Suprapubic skin (tissue), 4 donors: ENCODE measurements at regions not wholly inside any gene's neighbourhood (a gene's known extent, or its start where the extent isn't known, plus 50 kb on each side); places are given as distances from the start of the nearest gene placed in this dataset.

ENCODE experiments used
- DNase-seq, 2 donors: peaks; one replicate each; pipeline ENCODE4 v3.0.0-alpha.2; 2019; ENCODE audit warnings: low spot score in 2 of 2
- H3K27ac ChIP-seq: fragments of 200-600 bp; sonication (generic); one replicate; pipeline ENCODE4 v1.5.1; 2019
- H3K27me3 ChIP-seq: fragments of 200-600 bp; sonication (generic); one replicate; pipeline ENCODE4 v1.5.1; 2019
- H3K36me3 ChIP-seq: fragments of 200-600 bp; sonication (generic); one replicate; pipeline ENCODE4 v1.5.1; 2019
- H3K4me1 ChIP-seq: fragments of 200-600 bp; sonication (generic); one replicate; pipeline ENCODE4 v1.5.1; 2019
- H3K4me3 ChIP-seq: fragments of 200-600 bp; sonication (generic); one replicate; pipeline ENCODE4 v1.5.1; 2019; ENCODE audit warnings: mild to moderate bottlenecking
- H3K9me3 ChIP-seq: fragments of 200-600 bp; sonication (generic); one replicate; pipeline ENCODE4 v1.5.1; 2019
- EP300 ChIP-seq: sonication (generic); formaldehyde crosslinking; IDR thresholded peaks from one replicate; pipeline ENCODE4 v1.6.1; 2017; ENCODE audit warnings: antibody characterized with exemption
- POLR2A ChIP-seq, 2 donors: fragments of 450-650 bp; IDR thresholded peaks; one replicate each; pipeline ENCODE4 v1.6.1; 2017; ENCODE audit warnings: antibody characterized with exemption in 2 of 2, mild to moderate bottlenecking in 2 of 2, moderate library complexity in 2 of 2
- POLR2AphosphoS5 ChIP-seq, 3 donors: sonication (generic); formaldehyde crosslinking; IDR thresholded peaks; one replicate each; pipeline ENCODE4 v1.6.1; 2017; ENCODE audit warnings: antibody characterized with exemption in 3 of 3
- WGBS: methylation state at CpG from one replicate; pipeline ENCODE4 v1.1.5; 2018; 5-methylcytosine and 5-hydroxymethylcytosine counted together
- TF ChIP-seq, protein P1 (sequence below), 2 donors: fragments of 200-600 bp in 1 of 2; fragments of 450-650 bp in 1 of 2; sonication (generic) in 1 of 2; IDR thresholded peaks; one replicate each; pipeline ENCODE4 v1.5.1; 2016 to 2019; ENCODE audit warnings: antibody characterized with exemption in 2 of 2, mild to moderate bottlenecking in 1 of 2, moderate library complexity in 1 of 2

DNA sequence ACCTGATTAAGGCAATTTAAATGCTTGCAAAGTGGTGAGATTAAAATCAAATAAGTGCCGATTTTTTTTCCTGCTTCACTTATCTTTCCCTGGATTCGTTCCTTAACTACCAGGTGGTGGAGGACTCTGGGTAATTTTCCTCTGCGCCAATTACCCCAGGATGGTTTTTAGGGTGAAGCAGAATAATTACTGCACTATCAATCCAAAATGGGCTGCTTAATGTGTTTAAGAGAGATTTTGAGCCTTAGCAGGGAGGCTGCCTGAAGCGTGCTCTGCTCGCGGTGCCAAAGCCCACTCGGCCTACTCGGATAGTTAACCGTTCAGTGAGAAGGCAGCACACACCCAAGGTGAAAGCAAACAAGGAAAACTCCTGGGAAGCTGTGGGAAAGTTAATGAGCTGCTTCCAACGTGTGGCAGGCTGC lies 274.9 kb upstream of the LMO3 start:
- Histone ChIP-seq H3K4me1 (peaks cover 2% of the 10 kb centered on the region), H3K9me3 (no peaks in the 10 kb centered on the region), H3K4me3 (no peak overlapping the region), H3K36me3 (no peaks in the 10 kb centered on the region), H3K27me3 (no peaks in the 10 kb centered on the region), H3K27ac (no peak overlapping the region)
- WGBS = 38% methylated on average over 10 of the region's 10 CpGs
- no peak for DNase-seq
- TF ChIP-seq EP300 (no peak), POLR2A (IDR thresholded peaks at IDR 0.05) (no peak), POLR2AphosphoS5 (IDR thresholded peaks at IDR 0.05) (no peak)
- TF ChIP-seq, protein P1, sequence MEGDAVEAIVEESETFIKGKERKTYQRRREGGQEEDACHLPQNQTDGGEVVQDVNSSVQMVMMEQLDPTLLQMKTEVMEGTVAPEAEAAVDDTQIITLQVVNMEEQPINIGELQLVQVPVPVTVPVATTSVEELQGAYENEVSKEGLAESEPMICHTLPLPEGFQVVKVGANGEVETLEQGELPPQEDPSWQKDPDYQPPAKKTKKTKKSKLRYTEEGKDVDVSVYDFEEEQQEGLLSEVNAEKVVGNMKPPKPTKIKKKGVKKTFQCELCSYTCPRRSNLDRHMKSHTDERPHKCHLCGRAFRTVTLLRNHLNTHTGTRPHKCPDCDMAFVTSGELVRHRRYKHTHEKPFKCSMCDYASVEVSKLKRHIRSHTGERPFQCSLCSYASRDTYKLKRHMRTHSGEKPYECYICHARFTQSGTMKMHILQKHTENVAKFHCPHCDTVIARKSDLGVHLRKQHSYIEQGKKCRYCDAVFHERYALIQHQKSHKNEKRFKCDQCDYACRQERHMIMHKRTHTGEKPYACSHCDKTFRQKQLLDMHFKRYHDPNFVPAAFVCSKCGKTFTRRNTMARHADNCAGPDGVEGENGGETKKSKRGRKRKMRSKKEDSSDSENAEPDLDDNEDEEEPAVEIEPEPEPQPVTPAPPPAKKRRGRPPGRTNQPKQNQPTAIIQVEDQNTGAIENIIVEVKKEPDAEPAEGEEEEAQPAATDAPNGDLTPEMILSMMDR (IDR thresholded peaks at IDR 0.05) = no peak

DNA sequence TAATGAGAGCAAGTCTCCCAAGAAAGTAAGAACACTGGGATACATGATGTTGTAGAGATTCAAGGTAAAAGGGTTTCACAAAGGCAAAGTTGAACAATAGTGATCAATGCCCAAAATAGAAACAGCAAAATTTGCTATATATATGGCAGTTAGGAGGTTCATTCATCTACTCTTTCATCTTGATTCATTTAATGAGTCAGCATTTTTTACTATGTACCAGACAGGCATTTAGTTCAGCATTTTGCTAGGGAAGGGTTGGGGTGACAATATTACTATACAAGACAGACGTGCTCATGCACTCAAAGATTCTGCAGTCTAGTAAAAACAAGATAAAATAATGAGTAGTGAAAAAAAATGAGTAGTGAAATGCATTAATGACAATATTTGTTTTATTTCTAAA lies 264.9 kb upstream of the LMO3 start:
- Histone ChIP-seq H3K27ac (no peak overlapping the region), H3K4me1 (no peaks in the 10 kb centered on the region), H3K4me3 (no peak overlapping the region), H3K36me3 (no peaks in the 10 kb centered on the region), H3K27me3 (no peaks in the 10 kb centered on the region), H3K9me3 (no peaks in the 10 kb centered on the region)
- WGBS = 71% methylated on average over 1 of the region's 1 CpG
- TF ChIP-seq EP300 = no peak
- no peak for TF ChIP-seq POLR2AphosphoS5 (IDR thresholded peaks at IDR 0.05)
- TF ChIP-seq POLR2A (IDR thresholded peaks at IDR 0.05) = no peak
- TF ChIP-seq, protein P1 (IDR thresholded peaks at IDR 0.05) = no peak
- DNase-seq = no peak

DNA sequence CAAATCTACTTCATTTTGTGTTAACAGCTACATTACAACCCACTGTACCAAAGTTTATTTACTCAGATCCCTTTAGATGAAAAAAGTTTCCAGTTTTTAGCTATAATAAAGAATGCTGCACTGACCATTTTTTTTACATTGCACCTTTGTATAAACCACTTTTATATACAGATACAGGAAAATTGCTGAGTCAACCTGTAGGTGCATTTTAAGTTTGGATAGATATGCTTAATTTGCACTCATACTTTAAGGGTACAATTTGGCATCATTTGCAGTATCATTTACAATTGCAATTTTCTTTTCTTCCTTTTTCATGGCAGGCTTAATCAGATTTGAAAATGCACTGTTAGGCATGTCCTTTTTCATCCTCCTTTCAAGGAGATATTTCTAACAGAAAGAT lies 257.8 kb upstream of the LMO3 start:
- no peaks in the 10 kb centered on the region for H3K36me3 ChIP-seq
- H3K4me3 ChIP-seq = no peak overlapping the region
- H3K9me3 ChIP-seq = no peaks in the 10 kb centered on the region
- DNase-seq = no peak
- H3K4me1 ChIP-seq = no peaks in the 10 kb centered on the region
- TF ChIP-seq, protein P1 (IDR thresholded peaks at IDR 0.05) = no peak
- TF ChIP-seq POLR2A (IDR thresholded peaks at IDR 0.05) (no peak), EP300 (no peak), POLR2AphosphoS5 (IDR thresholded peaks at IDR 0.05) (no peak)
- H3K27ac ChIP-seq = no peak overlapping the region
- no peaks in the 10 kb centered on the region for H3K27me3 ChIP-seq

DNA sequence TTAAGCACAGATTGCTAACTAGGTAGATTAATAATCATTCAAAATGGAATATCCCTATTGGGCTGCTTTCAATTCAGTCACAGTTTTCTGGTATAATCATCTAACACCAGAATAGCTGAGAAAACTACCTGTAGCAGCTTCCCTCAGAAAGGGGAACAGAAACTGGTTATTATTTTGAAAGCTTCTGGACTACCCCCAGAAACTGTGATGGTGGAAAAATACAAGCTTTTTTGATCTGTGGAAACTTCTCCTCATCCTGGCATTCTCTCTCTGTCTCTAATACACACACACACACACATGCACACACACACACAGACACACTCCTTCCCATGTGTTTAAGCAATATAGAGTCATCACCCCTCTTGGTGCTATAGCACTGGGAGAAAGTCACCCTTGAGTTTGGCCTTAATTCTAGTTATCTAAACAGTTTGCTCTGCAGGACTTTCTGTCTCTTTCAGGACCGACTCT lies 251.5 kb upstream of the LMO3 start:
- Histone ChIP-seq H3K27ac (no peak overlapping the region), H3K36me3 (no peaks in the 10 kb centered on the region), H3K9me3 (no peaks in the 10 kb centered on the region), H3K4me3 (no peak overlapping the region), H3K27me3 (no peaks in the 10 kb centered on the region), H3K4me1 (no peaks in the 10 kb centered on the region)
- 68% methylated on average over 1 of the region's 1 CpG for WGBS
- TF ChIP-seq POLR2A (IDR thresholded peaks at IDR 0.05) (no peak), EP300 (no peak)
- no peak for DNase-seq

DNA sequence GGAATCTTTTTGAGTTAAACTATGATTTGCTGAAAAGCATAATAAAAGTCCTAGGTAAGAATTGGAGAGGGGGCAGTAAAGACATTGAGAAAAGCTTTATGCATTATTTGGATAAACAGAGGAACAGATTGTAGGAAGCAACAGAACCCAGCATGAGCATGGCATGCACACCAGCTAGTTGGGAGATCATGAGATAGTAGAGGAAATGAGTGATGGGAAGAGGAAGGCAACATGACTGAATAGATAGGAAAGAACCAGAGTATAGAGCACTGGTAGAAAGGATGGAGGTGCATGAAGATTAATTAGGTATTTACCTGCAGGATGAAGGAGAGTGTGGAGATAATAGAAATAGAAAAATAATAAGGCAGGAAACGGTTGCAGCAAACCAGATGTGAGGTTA lies 248.5 kb upstream of the LMO3 start:
- H3K4me3 ChIP-seq = no peak overlapping the region
- H3K4me1 ChIP-seq = no peaks in the 10 kb centered on the region
- no peaks in the 10 kb centered on the region for H3K36me3 ChIP-seq
- H3K27ac ChIP-seq = no peak overlapping the region
- H3K9me3 ChIP-seq = no peaks in the 10 kb centered on the region
- DNase-seq = no peak
- WGBS = 66% methylated on average over 1 of the region's 1 CpG
- TF ChIP-seq EP300 (no peak), POLR2A (IDR thresholded peaks at IDR 0.05) (no peak), POLR2AphosphoS5 (IDR thresholded peaks at IDR 0.05) (no peak)
- TF ChIP-seq, protein P1 (IDR thresholded peaks at IDR 0.05) = no peak
- no peaks in the 10 kb centered on the region for H3K27me3 ChIP-seq

DNA sequence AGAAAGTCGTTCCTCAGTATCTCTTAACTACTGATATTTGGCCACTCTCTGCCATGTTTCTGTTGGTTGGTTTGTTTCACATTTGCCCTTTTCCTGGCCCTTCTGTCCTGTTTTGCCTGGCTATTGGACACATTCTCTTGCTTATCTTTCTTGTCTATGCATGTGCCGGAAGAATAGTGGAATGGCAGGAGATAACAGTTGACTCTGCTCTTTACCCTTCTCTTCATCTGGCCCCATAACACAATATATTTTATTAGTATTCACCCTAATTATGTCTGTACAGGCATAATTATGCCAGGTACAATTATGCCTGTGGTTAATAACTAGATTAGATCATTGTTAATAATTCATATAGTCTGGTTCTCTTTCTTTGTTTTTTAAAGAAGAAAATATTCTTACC lies 243.5 kb upstream of the LMO3 start:
- DNase-seq = no peak
- 81% methylated on average over 2 of the region's 2 CpGs for WGBS
- TF ChIP-seq POLR2A (IDR thresholded peaks at IDR 0.05) = no peak
- no peak for TF ChIP-seq POLR2AphosphoS5 (IDR thresholded peaks at IDR 0.05)
- TF ChIP-seq EP300 = no peak
- TF ChIP-seq, protein P1 (IDR thresholded peaks at IDR 0.05) = no peak
- H3K36me3 ChIP-seq = no peaks in the 10 kb centered on the region
- H3K4me1 ChIP-seq = no peaks in the 10 kb centered on the region
- no peak overlapping the region for H3K4me3 ChIP-seq
- no peak overlapping the region for H3K27ac ChIP-seq
- no peaks in the 10 kb centered on the region for H3K27me3 ChIP-seq
- H3K9me3 ChIP-seq = no peaks in the 10 kb centered on the region
